ENCODE measurements at regions not wholly inside any gene's neighbourhood (a gene's known extent, or its start where the extent isn't known, plus 50 kb on each side); places are given as distances from the start of the nearest gene placed in this dataset.

DNA sequence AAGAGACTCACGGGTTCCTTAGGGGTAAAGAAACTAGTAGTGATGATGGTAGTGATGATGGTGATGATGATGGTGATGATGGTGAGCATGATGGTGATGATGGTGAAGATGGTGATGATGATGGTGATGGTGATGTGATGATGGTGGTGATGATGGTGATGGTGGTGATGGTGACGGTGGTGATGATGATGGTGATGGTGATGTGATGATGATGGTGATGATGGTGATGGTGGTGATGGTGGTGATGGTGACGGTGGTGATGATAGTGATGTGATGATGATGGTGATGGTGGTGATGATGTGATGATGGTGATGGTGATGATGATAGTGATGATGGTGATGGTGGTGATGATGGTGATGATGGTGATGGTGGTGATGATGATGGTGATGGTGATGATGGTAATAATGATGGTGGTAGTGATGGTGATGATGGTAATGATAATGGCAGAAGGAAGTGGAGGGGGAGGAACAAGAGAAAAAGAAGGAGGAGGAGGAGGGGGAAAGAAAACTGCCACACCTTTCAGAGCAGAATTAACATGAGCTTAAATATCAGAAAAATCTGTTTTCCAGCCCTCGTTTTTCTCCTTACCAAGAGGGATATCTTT is 85.5 kb downstream of the FZD10 start:
- no peak for DNase-seq (ENCODE audit: low spot score)

DNA sequence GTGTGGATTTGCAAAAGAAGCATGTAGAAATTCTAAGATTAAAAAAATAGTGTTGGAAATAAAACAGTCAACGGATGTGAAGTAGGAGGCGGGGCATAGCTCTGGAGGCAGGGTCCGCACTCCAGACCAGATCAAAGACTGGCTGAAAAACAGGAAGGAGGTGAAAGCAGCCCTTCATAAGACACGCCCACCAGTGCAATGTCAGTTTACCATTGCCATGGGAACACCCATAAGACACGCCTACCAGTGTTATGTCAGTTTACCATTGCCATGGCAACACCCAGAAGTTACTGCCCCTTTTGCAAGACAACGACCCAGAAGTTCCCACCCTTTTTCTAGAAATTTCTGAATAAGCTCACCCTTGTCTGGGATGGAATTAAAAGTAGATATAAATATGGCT is 87.1 kb downstream of the FZD10 start:
- no peaks in the 10 kb centered on the region for H3K27me3 ChIP-seq
- no peaks in the 10 kb centered on the region for H3K36me3 ChIP-seq
- no peaks in the 10 kb centered on the region for H3K4me1 ChIP-seq
- H3K9me3 ChIP-seq: no peaks in the 10 kb centered on the region
- TF ChIP-seq, protein P1, sequence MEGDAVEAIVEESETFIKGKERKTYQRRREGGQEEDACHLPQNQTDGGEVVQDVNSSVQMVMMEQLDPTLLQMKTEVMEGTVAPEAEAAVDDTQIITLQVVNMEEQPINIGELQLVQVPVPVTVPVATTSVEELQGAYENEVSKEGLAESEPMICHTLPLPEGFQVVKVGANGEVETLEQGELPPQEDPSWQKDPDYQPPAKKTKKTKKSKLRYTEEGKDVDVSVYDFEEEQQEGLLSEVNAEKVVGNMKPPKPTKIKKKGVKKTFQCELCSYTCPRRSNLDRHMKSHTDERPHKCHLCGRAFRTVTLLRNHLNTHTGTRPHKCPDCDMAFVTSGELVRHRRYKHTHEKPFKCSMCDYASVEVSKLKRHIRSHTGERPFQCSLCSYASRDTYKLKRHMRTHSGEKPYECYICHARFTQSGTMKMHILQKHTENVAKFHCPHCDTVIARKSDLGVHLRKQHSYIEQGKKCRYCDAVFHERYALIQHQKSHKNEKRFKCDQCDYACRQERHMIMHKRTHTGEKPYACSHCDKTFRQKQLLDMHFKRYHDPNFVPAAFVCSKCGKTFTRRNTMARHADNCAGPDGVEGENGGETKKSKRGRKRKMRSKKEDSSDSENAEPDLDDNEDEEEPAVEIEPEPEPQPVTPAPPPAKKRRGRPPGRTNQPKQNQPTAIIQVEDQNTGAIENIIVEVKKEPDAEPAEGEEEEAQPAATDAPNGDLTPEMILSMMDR (IDR thresholded peaks at IDR 0.05): no peak
- no peak overlapping the region for H3K4me3 ChIP-seq
- H3K27ac ChIP-seq: no peak overlapping the region
- DNase-seq (ENCODE audit: low spot score): no peak

More for the DNA sequence above, 85.5 kb downstream of the FZD10 start:
- no peak overlapping the region for H3K4me3 ChIP-seq
- H3K9me3 ChIP-seq: no peaks in the 10 kb centered on the region
- H3K27ac ChIP-seq: no peak overlapping the region
- H3K36me3 ChIP-seq: no peaks in the 10 kb centered on the region
- TF ChIP-seq, protein P1 (IDR thresholded peaks at IDR 0.05): no peak
- no peaks in the 10 kb centered on the region for H3K4me1 ChIP-seq
- H3K27me3 ChIP-seq: no peaks in the 10 kb centered on the region

DNA sequence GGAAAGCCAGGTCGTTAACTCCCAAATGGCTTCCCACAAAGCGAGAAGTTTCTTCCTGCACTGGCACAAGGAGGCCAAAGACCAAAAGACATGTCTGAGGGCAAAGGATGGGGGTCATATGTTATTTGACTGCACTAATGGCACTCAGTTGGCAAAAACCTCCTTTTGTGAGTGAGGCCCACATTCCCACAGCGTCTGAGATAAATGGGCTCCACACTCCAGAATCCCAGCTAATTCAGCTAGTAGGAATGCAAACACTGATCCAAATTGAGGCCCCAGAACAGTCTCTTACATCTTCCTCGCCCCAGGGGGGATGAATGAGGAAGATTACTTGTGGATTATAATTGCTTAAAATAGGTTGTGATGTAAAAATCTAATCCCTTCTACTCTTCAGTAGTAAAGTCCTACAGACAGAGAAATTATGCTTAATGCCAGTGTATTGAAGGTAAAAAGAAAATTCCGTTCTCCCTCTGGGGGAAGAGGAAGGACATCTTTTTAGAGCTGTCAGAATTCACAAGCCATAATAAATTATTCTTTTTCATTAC is 86.4 kb upstream of the PIWIL1 start:
- Histone ChIP-seq H3K36me3 (no peaks in the 10 kb centered on the region), H3K27ac (no peak overlapping the region), H3K9me3 (no peaks in the 10 kb centered on the region), H3K4me3 (no peak overlapping the region), H3K4me1 (no peaks in the 10 kb centered on the region), H3K27me3 (no peaks in the 10 kb centered on the region)
- TF ChIP-seq, protein P1 (IDR thresholded peaks at IDR 0.05): no peak
- DNase-seq (ENCODE audit: low spot score): no peak

DNA sequence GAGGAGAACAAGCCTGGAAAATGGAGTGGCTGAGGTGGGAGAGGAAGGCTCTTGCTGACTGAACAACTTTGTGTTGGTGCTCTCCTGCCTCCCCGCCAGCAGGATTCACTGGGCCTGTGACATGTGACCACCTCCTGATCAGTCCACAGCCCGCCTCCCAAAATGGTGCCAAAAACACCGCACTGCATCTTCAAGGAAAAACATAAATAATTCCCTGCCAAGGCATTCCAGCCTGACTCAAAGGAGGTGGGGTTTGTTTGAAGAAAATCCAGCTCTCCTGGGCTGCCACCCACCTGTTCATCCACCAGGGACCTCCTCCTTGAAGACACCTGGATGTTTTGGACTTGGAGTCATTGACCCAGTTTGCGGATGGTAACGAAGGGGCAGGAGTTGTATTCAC is 83.8 kb upstream of the PIWIL1 start:
- H3K4me3 ChIP-seq: no peak overlapping the region
- no peaks in the 10 kb centered on the region for H3K9me3 ChIP-seq
- DNase-seq (ENCODE audit: low spot score): no peak
- TF ChIP-seq, protein P1 (IDR thresholded peaks at IDR 0.05): no peak
- H3K27me3 ChIP-seq: no peaks in the 10 kb centered on the region
- no peaks in the 10 kb centered on the region for H3K36me3 ChIP-seq
- H3K27ac ChIP-seq: no peak overlapping the region
- no peaks in the 10 kb centered on the region for H3K4me1 ChIP-seq

DNA sequence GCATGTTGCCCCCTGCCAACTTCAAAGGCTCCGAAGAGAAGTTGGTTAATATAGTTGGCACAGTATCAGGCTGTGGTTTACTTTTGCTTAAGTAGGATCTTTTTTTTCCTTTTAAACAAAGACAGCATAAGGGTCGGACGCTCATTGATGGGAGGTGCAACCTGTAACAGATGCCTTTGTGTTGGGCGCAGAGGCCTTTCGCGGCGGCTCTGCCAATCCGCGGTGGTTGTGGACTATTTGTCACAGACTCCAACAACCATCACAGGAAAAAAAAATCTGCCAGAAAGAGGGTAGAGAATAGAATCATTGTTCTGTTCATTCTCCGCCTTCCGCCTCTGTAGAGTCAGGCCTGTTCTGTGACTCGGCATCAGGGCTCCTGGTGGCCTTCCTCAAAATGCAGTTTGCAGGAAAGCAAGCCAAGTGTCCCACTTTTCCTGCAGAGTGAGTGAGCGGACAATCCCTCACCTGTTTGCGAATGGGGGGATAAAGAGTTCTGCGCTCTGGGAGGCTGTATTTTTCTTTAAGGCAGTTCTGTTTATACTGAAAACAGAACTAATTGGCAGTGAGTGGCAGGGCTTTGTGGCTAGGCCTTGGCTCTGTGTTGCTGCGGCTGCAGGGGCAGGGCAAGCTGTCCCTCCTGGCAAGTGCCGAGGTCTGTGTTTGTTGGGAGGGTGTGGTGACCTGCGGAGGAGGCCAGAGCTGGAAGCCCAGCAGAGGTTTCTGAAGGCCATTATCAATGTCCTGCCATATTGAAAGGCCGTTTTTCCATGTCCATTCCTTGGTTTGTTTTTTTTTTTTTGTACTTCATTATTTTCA is 83.0 kb upstream of the PIWIL1 start:
- H3K36me3 ChIP-seq: no peaks in the 10 kb centered on the region
- H3K27ac ChIP-seq: no peak overlapping the region
- TF ChIP-seq, protein P1 (IDR thresholded peaks at IDR 0.05): no peak
- H3K9me3 ChIP-seq: no peaks in the 10 kb centered on the region
- no peak overlapping the region for H3K4me3 ChIP-seq
- DNase-seq (ENCODE audit: low spot score): no peak
- H3K27me3 ChIP-seq: no peaks in the 10 kb centered on the region
- H3K4me1 ChIP-seq: no peaks in the 10 kb centered on the region

Measured in right atrium auricular region (tissue), 2 donors.